Frontal cortex (tissue), 3 donors: ENCODE measurements at regions not wholly inside any gene's neighbourhood (a gene's known extent, or its start where the extent isn't known, plus 50 kb on each side); places are given as distances from the start of the nearest gene placed in this dataset.

Source experiments
- DNase-seq, 2 donors: peaks; one replicate each; pipeline ENCODE4 v3.0.0; 2012; ENCODE audit warnings: low spot score in 2 of 2
- FAIRE-seq: peaks from 2 replicates; lab custom pipeline; 2012; peaks lifted over from hg19 to GRCh38; lab: Jason Lieb, UNC
- donor health status: control.
- donor health status: control.
- donor health status: control.

DNA sequence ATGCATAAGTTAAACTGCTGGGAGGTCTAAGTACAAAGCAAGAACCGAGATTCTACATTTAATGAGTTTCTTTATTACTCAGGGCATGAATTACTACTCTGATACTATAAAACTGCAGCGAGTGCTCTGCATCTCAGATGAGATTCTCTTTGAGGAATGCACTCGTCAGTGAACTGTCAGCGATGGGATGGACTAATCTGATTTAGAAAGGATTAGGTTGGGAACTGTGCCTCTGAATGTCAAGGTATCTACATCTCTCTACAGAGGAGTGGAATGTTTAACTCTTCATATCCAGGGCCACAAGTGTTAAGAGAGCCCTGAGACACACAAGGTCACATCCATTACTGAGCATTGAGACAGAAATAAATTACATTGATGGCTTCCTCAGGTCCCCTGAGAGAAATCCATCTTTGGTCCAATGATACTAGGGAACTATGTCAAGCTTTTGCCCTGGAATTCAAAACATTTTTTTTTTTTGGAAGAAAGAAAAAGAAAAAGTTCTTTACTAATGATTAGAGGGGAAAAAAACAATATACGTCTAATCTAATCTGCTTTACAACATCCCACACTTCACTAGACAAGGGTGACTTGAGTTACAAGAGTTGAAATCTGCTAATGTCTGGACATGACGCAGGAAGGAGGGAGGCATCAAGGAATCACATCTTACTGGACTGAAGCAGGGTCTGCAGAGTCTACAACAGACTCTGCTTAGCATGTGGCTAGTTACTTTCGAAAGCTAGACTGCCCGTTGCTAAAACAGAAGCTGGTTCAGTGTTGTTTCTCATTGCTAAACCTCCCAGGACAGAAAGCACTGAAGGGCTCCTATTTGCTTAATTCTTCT, 270.0 kb upstream of the TLE4 start:
- FAIRE-seq (no peak), DNase-seq (no peak)

DNA sequence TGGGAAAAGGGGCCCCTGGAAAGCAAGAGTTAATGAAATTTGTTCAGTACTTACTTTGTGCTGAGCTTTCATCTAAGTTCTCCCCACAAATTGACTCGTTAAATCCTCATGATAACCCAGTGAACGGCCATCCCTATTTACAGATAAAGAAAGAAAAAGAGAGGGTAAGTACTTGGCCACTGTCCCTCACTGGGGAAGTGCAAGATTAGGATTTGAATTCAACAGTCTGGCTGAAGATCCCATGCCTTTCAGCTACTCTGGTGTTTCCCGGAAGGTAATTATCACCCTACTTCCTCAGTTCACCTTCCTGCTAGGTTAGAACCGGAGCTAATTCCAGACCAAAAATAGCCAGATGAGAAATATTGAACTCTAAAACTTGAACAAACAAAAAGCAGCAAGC, 269.2 kb upstream of the TLE4 start:
- no peak for DNase-seq
- no peak for FAIRE-seq

DNA sequence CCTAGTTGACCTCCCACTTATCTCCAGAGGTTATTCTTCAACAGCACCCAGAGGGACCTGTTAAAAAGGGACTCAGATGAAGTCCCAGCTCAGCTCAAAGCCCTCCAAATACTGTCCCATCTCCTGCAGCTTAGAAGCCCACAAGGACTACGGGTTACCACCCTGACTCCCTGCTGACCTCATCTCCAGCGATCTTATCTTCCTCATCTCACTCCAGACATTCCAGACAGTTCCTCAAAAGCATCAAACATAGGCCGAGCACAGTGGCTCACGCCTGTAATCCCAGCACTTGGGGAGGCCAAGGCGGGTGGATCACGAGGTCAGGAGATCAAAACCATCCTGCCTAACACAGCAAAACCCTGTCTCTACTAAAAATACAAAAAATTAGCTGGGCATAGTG, 263.8 kb upstream of the TLE4 start:
- DNase-seq (no peak), FAIRE-seq (no peak)

DNA sequence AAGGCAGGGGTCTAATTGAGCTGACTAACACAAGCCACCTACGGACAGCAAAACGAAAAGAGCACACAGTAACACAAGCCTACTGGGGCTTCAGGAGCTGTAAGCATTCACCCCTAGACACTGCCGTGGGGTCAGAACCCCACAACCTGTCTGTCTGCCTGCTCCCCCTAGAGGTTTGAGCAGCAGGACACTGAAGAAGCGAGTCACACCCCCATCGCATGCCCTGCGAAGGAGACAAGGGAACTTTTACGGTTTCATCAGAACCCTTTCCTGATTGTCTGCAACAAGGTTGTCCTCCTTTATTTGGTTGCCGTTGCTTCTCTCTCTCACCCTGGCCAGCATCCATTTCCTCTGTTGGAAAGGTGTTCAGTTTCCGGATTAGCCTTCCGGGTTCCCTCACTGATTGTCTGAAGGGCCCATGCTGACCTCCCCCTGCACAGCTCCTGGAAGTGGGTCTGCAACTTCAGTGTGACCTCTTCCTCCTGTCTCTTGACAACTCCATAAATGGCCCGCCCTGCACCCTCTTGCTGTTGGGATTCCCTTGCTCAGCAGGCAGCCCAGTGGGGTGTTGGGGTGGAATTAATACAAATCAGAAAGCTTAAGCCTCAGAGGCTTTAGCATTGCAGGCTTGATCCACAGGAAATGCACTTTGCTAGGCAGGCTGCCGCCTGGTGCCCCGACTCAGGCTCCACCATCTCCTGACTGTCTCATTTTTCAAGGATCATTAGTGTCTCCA, 258.9 kb upstream of the TLE4 start:
- no peak for DNase-seq
- FAIRE-seq: no peak

DNA sequence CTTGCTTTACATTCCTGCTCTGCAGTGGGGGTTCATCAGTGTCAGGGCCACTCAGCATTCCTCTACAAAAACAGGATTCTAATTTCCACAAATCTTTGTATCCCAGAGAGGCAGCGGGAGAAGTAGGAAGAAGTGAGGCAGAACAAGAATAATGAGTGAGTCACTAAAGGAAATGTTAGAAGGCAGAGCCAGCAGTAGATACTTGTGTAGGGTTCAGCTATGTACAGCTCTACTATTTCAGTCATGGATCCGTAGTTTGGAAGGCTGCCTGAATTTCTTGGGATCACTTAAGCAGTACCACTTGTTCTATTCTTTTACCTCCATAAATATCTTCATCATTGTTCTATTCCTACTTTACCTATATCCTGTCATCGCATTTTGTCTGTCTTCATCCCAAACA, 246.3 kb upstream of the TLE4 start:
- DNase-seq: no peak
- no peak for FAIRE-seq

DNA sequence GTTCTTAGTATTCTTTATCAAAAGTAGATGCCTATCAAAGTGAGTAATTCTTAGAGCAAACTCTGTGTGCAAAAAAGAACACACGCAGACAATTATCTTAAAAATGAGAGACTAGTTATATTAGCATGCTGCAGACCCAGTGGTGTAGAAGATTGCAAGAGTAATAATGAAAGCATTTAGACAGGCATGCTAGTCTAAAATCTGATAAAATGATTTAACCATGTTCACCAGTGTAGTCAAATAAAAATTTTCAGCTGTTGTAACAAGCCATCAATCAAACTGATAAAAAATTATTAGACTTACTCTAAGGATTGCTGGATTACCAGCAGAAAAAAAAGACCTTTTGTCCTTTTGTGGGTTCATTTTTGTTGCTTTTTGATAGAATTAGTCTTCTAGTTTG, 241.9 kb upstream of the TLE4 start:
- DNase-seq: no peak
- FAIRE-seq: no peak

DNA sequence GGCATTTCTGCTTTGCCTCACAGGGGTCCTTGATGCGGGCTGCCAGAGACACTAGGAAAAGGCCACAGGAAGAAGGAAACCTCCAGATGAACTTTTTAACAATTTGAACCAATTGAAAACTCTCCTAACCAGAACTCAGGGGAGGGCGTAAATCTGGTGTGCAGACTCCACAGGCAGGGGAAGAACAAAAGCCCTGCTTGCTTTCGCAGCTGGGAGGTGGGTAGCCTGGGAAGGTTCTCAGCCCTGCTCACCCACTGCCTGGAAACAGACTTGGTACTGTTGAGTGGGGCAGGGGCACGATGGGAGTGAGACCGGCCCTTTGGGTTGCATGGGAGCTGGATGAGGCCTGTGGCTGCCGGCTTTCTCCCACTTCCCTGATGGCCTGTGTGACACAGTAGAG, 237.8 kb upstream of the TLE4 start:
- FAIRE-seq (no peak), DNase-seq (no peak)

DNA sequence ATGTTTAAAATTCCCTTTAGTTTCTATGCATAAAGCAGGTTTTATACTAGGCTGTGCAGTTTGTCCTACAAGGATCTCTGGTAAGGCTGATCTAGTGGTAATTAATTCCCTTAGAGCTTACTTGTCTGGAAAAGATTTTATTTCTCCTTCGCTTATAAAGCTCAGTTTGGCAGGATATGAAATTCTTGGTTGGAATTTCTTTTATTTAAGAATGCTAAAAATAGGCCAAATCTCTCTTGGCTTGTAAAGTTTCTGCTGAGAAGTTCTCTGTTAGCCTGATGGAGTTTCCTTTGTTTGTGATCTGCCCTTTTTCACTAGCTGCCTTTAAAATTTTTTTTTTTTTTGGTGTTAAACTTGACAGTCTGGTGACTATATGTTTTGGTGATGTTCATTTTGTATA, 237.1 kb upstream of the TLE4 start:
- no peak for FAIRE-seq
- DNase-seq: no peak

DNA sequence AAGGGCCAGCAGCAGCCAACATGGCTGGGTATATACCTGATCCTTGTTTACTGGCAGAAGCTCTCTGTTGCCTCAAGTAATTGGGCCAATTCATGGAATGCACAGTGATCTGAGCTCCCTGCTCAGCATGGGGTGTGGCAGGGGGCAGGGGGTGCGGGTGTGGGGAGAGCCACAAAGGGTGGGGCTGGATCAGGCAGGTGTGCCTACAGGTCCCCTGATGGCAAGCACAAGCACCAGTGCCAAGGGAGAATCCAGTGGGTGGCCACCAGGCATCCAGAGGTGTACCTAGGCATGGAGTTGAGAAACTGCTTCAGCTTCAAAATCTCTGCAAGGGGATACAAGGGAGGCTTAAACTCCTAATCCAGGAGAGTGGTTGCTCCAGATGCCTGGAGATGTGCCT, 235.8 kb upstream of the TLE4 start:
- DNase-seq: no peak
- no peak for FAIRE-seq

DNA sequence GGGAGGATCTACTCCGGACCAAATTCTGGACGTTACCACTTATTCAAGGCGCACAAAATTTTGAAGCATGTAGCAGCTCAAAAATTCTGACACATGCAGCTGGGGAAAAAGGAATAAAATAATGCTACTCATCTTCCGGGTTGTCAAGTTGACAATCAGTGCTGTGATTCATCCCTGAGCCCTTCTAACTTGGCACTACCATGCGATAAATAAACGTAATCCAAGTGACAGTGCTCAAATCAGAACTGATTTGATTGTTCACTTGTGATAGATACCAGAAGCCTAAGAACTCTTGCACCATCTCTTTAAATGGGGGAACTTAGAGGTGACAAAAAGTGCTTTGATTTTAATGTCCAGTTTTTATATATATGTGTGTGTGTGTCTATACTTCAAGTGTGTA, 230.2 kb upstream of the TLE4 start:
- FAIRE-seq (no peak), DNase-seq (no peak)

DNA sequence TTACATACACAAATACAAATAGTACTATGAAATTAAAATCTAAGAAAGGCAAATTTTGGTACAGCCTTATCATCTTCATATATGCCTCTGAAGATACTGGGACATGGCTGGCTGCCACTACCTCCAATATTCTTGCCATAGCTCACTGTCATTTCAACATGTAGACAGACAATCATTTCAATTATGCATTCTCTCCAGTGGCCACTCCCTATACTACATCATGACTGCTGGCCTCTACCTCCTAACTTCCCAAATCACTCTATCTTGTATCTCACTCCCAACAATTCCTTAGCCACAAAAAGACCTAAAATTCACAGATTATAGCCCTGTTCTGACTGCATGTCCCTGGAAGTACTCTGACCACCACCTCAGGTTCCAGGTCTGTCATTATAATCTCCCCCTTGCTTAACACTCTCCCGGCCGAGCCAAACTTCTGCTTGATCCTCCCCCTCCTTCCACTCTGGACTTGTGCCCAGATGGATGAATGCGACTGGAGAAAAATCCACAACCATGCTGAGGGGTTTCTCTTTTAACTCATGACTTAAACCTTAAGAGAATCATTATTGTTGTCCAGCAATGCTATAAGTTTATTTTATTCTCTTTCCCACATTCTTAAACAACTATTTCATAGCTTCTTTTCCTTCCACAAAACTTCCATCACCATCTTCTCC, 225.3 kb upstream of the TLE4 start:
- DNase-seq (no peak), FAIRE-seq (no peak)

DNA sequence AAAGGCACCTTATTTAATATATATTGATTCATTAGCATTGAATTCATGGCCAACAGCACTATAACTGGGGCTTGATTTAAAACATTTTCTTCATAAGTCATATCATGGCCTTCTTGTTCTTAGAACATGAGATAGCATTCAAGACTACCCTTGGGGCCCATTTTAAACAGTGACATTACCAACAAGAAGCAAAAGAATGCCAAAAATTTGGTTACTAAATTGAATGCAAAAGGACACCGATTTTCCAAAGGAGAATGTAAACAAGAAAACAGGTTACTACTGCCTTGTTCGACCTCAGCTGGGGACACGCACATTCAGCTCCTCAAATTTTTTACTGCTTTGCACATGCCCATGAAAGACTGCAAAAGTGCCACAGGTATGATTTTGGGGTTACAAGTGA, 219.4 kb upstream of the TLE4 start:
- FAIRE-seq (no peak), DNase-seq (no peak)

DNA sequence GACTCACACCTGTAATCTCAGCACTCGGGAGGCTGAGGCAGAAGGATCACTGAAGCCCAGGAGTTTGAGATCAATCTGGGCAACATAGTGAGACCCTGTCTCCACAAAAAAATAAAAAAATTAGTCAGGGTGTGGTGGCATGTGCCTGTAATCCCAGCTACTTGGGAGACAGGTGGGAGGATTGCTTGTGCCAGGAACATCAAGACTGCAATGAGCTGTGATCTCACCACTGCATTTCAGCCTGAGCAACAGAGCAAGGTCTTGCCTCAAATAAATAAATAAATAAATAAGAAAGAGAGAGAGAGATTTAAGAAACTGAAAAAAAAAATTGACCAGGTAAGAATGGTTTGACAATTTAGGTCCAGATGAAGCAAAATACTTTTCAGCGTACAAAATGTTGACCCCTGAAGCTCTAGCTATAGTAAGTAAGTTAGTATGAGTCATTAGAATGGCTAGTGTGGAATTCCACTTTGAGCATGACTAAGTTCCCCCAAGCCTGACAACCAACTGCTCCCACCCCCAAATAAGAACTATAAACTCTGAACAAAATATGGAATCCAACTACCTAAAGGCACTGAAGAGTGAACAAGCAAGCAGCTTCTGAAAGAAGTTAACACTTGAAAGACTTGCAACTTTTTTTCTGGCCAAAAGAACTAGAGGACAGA, 217.8 kb upstream of the TLE4 start:
- DNase-seq: no peak
- no peak for FAIRE-seq

DNA sequence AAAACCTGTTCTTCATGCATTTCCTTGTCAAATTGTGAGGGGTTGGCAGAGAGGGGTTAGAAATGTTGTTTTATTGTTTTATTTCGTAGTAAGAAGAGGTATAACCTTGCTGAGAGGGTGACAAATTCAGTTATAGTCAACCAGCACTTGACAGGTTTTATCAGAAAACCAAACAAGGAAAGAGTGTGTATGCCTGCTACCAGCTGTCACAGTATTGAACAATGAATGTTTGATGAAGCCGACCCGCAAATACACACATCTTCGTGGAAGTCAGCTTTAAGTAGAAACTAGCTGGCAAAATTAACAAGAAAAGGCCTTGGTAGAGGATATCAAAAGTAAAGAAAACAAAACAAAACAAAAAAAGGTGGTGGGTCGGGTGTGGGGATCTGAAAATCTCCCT, 214.6 kb upstream of the TLE4 start:
- no peak for FAIRE-seq

DNA sequence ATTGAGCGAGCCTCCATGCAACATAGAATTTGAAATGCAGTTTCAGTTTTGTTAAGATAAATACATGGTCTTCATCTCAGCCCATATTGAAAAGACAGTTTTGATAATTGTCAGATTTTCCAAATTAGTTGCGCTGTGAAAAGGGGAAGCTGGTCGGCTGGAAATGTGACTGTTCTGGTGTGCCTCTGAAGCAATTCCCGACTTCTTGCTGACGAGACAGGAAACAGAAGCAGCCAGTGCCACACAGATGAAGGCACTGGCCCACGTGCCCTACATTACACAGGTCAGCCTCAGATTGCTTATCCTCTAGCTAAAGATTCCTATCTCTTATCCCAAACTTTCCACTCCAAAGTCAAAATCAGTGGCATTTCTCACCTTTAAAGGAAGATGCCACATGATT, 214.1 kb upstream of the TLE4 start:
- no peak for FAIRE-seq
- DNase-seq: no peak

More for the DNA sequence above, 214.6 kb upstream of the TLE4 start:
- no peak for DNase-seq

DNA sequence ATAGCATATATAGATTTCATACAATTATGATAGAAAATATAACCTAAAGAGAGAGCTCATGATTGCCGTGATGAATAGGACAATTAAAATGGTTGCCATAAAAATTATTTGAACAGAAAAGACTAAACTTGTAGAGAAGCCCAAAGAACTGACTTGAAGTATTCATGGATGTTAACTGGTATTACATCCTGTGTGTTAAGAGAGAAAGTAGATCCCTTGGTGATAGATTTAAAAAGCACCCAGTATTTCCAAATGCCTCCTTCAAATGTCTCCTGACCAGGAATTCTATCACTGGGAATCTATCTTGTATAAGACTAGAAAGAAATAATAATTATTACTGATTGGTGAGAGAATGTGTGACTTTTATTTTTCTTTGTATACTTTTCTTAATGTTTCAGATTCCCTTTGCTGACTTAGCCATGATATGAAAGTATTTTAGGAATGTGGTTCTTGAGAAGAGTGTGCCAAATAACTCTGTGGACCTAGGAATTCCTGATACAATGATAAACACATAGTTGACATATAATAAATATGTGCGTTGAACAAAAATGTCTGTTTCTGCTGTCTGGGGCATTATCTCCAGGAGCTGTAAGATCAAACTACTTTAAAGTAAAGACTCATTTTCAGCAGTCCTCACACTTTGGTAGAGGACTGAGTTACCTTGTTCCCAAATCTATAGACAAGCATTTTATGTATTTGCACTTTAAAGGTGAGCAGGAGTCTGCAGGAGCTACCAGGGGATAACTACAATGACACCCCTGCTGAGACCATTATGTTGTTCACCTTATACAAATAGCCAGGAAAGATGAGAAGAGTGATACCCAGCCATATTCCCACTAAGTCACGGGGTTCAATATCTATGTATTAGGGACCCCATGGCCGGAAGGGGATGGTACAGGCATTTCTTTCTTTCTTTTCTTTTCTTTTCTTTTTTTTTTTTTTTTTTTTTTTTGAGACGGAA, 211.1 kb upstream of the TLE4 start:
- no peak for FAIRE-seq
- DNase-seq: no peak

DNA sequence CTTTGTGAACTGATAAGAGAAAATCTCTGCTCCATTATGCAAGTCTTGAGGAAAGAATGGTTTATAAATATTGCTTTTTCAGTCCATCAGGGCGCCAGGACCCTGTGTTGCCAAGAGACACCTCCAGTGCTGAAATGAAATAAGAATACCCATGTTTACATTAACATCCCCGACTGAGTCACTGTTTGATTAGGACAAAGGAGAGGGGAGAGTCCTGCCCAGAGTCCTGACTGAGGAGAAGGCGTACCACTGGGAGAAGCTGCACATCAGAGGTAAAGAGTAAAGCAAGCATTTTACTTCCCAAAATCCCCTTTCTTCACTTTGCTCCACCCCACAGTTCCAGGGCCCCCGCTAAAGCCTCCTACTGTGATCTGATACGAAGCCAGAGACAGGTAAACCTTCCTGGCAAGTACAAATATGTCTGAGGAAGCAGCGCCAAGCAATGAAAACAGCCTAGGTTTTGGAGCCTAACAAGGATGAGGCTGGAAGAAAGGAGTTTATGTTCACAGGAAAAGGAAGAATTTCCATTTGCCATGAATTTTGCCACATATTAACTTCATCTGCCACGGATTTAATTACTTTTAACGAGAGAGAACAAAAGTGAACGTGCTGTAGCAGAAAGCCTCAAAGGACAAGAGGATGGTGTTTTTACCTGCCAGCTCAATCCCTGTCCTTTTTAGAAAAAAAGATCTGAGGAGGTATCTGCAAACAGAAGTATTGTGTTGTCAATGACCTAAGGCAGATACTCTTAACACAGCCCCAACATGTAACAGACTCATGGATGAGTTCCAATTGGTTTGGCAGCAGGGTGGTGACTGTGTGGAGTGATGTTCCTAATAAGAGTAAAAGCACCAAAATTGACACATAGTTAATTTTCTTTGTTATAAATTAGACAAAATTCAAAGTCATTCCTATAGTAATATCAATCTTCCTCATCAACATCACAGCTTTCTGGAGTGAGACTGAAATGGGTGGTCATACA, 209.4 kb upstream of the TLE4 start:
- DNase-seq (no peak), FAIRE-seq (no peak)

DNA sequence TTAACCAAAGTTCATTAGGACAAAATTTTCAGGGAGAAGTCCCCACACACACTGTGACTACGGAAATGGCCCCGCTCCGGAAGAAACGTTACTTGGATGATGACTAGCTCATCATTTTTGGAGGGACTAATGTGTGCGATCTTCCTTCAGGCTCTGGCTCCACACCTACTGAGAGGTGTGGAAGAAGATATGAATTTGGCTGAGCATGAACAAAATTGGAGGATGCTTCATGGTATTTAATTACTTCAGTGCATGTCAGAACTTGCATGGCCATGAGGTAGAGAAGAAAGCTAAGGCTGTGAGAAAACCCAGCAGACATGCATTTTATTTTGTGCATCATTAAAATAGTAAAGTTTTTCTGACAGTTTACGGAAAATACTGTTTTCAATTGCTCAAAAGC, 202.1 kb upstream of the TLE4 start:
- FAIRE-seq (no peak), DNase-seq (no peak)
